ENCODE measurements at regions not wholly inside any gene's neighbourhood (a gene's known extent, or its start where the extent isn't known, plus 50 kb on each side); places are given as distances from the start of the nearest gene placed in this dataset.

DNA sequence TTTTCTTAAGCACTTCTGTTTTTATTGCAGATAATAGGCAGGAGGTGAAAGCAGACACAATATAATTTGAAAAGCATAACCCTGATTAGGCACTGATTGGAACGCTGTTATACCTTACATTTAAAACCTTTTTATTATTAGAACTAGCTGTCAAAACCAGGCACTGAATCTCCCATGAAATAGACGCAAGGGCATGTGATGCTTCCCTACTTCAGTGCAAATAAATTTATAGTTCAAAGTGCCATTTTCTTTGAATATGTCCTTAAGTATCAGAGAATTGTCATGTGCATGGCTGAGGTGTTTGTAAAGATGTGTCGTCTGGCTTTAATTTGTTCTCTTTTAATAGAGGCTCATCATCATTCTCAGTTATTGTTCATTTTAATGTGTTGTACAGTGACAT is 386.0 kb downstream of the NR2F2 start:
- TF ChIP-seq POLR2AphosphoS5 (IDR thresholded peaks at IDR 0.05) (no peak), POLR2A (IDR thresholded peaks at IDR 0.05) (no peak), EP300 (IDR thresholded peaks at IDR 0.05) (no peak), CTCF (IDR thresholded peaks at IDR 0.05) (no peak)
- Histone ChIP-seq H3K4me1 (no peaks in the 10 kb centered on the region), H3K36me3 (no peaks in the 10 kb centered on the region), H3K9me3 (no peaks in the 10 kb centered on the region), H3K27ac (no peak overlapping the region), H3K27me3 (no peaks in the 10 kb centered on the region), H3K4me3 (no peak overlapping the region)
- DNase-seq = no peak
- WGBS, 2 donors = 79 to 83% methylated on average over 3 of the region's 3 CpGs
- no peak for ATAC-seq (ENCODE audit: low FRiP score in 2 of 2)

DNA sequence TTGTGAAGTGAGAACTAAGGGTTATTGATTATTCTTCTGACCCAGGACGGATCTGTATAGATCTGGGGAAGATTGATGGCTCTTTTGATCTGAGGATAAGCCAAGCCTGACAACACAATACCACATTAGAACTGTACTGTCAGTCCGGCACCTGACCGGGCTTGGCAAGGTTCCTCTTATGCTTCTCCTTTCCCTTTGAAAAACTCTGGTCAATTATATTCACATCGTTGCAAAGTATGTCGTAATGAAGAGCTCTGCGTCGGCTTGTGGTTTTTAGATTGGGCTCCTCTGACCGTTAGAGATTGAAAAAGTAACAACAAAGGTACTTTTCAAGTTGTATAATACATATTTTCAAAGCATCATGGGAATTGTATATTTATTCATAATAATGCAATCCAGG is 389.8 kb downstream of the NR2F2 start:
- peak in 1 of 2 donors; percentile 27 for DNase-seq
- WGBS, 2 donors = 37 to 39% methylated on average over 8 of the region's 8 CpGs

DNA sequence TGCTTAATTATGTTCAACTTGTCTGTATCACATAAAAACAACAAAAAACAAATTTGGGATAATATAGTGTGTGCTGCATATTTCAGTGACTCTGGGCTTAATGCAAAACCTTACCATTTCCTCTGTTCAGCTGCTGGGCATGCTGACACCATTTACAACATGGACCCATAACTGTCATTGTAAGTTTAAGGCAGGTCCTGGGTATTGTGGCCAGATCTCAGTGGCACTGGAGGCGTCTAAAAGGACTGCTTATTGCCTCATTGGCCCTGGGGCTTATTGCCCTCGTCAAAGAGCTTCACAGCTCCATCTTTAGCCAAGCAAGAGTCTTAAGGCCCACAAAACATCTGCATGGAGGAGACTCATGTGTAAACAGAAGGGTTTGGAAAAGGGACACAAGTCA is 390.2 kb downstream of the NR2F2 start:
- no peak overlapping the region for H3K4me3 ChIP-seq
- H3K9me3 ChIP-seq = no peaks in the 10 kb centered on the region
- WGBS, 2 donors = 58 to 82% methylated on average over 2 of the region's 2 CpGs
- H3K27ac ChIP-seq = no peak overlapping the region
- DNase-seq = no peak
- H3K36me3 ChIP-seq = no peaks in the 10 kb centered on the region
- TF ChIP-seq POLR2A (IDR thresholded peaks at IDR 0.05) = no peak
- TF ChIP-seq POLR2AphosphoS5 (IDR thresholded peaks at IDR 0.05) = no peak
- no peak for TF ChIP-seq CTCF (IDR thresholded peaks at IDR 0.05)
- no peak for TF ChIP-seq EP300 (IDR thresholded peaks at IDR 0.05)
- no peaks in the 10 kb centered on the region for H3K27me3 ChIP-seq
- no peak for ATAC-seq (ENCODE audit: low FRiP score in 2 of 2)
- no peaks in the 10 kb centered on the region for H3K4me1 ChIP-seq

More for the DNA sequence above, 389.8 kb downstream of the NR2F2 start:
- Histone ChIP-seq H3K27me3 (no peaks in the 10 kb centered on the region), H3K36me3 (no peaks in the 10 kb centered on the region), H3K27ac (no peak overlapping the region), H3K4me1 (no peaks in the 10 kb centered on the region), H3K9me3 (no peaks in the 10 kb centered on the region), H3K4me3 (no peak overlapping the region)
- no peak for ATAC-seq (ENCODE audit: low FRiP score in 2 of 2)
- TF ChIP-seq EP300 (IDR thresholded peaks at IDR 0.05) = no peak
- no peak for TF ChIP-seq CTCF (IDR thresholded peaks at IDR 0.05)
- no peak for TF ChIP-seq POLR2A (IDR thresholded peaks at IDR 0.05)
- TF ChIP-seq POLR2AphosphoS5 (IDR thresholded peaks at IDR 0.05) = no peak

DNA sequence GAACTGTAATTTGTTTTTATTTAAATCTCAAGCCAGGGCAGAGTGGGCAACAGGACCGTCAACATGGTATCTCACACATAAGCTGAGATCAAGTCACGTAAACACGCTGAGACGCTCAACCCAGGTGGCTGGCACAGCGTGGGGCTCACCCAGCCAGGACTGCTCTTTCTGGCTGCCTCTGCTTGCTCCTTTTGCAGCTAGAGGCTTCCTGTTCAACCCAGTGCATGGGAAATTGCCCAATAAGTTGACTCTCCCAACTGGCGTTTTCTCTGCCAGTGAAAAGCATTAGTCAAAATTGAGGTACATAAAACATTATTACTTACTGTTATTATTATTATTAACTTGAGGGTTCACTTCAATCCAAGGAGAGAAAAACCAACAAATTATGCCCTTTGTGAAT is 398.1 kb downstream of the NR2F2 start:
- 52 to 73% methylated on average over 6 of the region's 6 CpGs for WGBS, 2 donors
- DNase-seq = peak in 1 of 2 donors; percentile 8
- no peak for ATAC-seq (ENCODE audit: low FRiP score in 2 of 2)
- H3K4me1 ChIP-seq = no peaks in the 10 kb centered on the region
- H3K4me3 ChIP-seq = no peak overlapping the region
- H3K9me3 ChIP-seq = no peaks in the 10 kb centered on the region
- TF ChIP-seq EP300 (IDR thresholded peaks at IDR 0.05) (no peak), CTCF (IDR thresholded peaks at IDR 0.05) (no peak), POLR2A (IDR thresholded peaks at IDR 0.05) (no peak), POLR2AphosphoS5 (IDR thresholded peaks at IDR 0.05) (no peak)
- no peak overlapping the region for H3K27ac ChIP-seq
- H3K36me3 ChIP-seq = no peaks in the 10 kb centered on the region
- H3K27me3 ChIP-seq = no peaks in the 10 kb centered on the region

DNA sequence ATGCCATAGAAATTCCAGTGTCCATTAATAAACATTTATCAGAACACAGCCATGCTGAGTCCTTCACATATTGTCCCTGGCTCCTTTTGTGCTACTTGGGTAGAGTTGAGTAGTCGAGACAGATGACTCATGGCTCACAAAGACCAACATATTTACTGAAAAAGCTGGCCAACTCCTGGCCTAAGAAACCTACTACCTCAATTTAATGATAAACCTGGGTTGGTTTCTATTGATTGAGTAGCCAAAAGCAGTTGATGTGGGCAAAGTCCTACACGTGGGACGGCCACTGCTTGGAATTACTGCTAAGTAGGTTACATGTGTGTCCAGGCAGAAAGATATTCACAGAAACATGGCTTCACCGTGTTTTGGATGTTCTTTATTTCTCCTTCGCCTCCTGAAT is 402.2 kb downstream of the NR2F2 start:
- 85 to 91% methylated on average over 5 of the region's 5 CpGs for WGBS, 2 donors
- H3K4me1 ChIP-seq = no peaks in the 10 kb centered on the region
- H3K36me3 ChIP-seq = no peaks in the 10 kb centered on the region
- DNase-seq = no peak
- no peak for ATAC-seq (ENCODE audit: low FRiP score in 2 of 2)
- H3K27ac ChIP-seq = no peak overlapping the region
- TF ChIP-seq CTCF (IDR thresholded peaks at IDR 0.05) (no peak), POLR2A (IDR thresholded peaks at IDR 0.05) (no peak), EP300 (IDR thresholded peaks at IDR 0.05) (no peak), POLR2AphosphoS5 (IDR thresholded peaks at IDR 0.05) (no peak)
- no peaks in the 10 kb centered on the region for H3K9me3 ChIP-seq
- no peaks in the 10 kb centered on the region for H3K27me3 ChIP-seq
- H3K4me3 ChIP-seq = no peak overlapping the region
